HG03097 (cell line): ENCODE measurements at regions not wholly inside any gene's neighbourhood (a gene's known extent, or its start where the extent isn't known, plus 50 kb on each side); places are given as distances from the start of the nearest gene placed in this dataset.
A peak's percentile ranks its signal among the peaks of the same experiment; 100 is the strongest.

Experiments
- ATAC-seq: cut with Tn5 transposase; IDR thresholded peaks from one replicate; pipeline ENCODE4 v1.9.1; 2021; ENCODE audit not compliant: unreplicated experiment, low FRiP score

DNA sequence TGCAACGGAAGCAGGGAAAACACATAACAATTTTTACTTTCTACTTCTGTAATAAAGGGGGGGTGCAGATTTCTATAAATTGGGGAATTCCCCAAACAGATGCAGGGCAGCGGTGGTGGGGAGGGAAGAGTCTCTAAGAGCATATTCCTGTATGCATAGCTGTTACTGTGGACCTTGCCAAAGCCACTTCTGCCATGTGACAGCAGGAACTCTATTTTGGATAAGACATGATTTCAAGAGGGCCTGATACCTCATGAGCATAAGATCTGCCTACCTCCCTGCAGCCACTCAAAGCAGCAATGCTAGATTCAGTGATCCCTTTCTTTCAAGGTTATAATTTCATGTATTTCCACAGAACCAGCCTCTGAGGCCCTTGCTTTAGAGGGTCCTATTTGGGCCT lies 86.2 kb upstream of the CNKSR3 start:
- ATAC-seq: no peak

DNA sequence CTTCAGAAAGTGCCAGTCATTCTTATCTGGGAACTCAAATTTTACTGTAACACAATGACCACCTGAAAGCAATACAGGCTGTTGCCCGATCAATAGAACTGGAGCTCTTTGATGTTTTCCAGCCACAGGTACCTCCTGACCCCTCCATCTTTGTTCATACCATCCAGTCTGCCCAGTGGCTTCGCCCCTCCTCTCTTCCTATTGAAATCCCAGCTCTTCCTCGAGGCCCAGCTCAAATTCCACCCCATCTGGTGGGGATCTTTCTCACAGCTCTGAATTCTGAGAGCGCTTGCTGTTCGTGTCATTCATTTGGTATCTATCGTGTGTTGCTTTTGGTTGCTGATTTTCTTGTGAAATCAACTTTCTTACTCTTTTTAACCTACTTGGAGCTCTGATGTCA lies 87.9 kb upstream of the CNKSR3 start:
- no peak for ATAC-seq

DNA sequence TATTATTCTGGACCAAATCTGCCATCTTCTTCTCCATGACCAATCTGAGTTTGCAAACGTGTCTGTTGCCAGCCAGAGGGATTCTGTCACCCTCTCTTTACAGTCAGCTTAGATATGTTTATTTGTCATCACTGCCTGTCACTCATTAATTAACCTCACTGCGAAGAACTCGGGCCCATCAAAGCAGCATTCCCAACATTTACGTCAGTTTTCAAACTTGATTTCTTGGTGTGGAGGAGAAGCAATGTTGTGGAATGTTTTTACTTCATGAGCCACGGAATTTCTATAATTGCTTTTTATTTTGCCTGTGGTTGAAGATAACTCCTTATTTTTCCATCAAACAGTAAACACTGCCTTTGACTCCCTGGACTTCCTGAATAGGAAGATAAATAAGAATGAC lies 91.8 kb upstream of the CNKSR3 start:
- no peak for ATAC-seq

DNA sequence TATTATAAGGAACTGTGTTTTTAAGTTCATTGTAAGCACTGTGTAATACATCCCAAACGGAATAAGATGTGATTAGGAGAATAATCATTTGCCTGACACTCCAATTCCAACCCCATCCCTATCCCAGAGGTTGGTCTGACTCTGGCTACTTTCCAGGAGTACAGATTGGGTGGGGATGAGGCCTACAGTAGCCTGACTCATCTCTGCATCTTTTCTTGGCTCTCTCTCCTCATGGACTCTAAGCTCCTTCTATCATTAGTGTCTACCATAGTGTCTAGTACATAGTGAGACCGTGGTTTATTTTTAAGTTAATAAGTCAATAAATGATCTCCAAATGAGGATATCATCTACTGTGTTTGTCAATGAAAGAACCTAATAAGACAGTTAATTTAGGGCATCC lies 92.2 kb upstream of the CNKSR3 start:
- ATAC-seq: no peak

DNA sequence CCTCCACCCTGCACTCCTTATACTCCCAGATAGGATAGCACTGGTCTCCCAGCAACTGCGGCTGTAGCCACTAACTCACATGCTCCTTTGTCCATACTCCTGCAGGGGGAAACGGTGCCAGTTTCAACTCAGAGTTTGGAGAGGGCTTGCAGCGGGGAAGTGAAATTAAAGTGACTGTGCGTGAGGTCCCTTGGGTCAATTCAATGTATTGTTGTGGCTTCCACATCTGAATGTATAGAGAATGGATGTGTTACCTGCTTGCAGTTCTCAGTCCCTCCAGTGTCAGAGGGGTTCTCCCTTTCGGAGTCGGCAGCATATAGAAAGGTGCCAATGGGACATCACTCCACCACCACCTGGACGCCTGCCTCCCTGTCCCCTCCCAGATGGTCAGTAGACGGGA lies 93.6 kb upstream of the CNKSR3 start:
- ATAC-seq: no peak

- ATAC-seq: peak; percentile 65
Observed at GRCh38 chr6:154605178-154605881, 94.8 kb upstream of the CNKSR3 start.

- no peak for ATAC-seq
Observed at GRCh38 chr6:154605882-154606370, 95.4 kb upstream of the CNKSR3 start.

DNA sequence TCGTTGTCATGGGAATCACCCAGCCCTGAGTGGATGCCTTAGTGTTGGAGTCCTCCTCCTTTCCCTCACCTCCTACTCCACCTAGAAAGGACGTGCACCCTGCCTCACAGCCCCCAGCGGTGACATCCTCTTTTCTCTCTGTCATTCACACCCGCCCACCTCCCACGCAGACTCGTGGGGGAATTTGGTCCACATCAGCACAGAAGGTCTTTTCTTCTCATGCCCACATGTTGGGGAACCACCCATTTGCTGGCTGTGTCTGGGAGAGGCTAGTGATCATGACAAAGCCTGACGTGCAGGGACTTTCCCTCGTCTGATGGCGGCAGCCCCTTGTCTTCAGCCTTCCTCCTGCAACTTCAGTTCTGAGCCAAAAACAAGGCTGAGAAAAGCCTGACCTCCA lies 96.0 kb upstream of the CNKSR3 start:
- peak; percentile 65 for ATAC-seq

GRCh38 chr6:154606860-154607259 lies 96.4 kb upstream of the CNKSR3 start:
- no peak for ATAC-seq

- no peak for ATAC-seq
Observed at GRCh38 chr6:154611241-154611640, 100.8 kb upstream of the CNKSR3 start.

DNA sequence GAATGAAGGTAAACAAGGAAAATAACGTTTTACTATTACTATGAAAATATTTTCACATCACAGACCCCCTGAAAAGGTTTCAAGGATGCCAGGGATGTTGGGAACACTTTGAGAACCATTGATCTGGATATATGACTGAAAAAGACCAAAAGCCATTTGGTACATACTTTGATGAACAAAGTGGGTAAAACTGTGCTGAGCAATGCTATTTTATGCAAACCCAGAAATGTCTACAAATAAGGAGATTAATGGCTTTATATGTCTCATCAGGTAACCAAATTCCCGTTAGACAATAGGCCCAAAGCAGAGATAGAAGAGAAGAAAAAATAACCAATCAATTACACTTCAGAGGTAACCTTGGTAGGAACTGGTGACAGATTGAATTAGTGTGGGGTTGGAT lies 101.4 kb upstream of the CNKSR3 start:
- no peak for ATAC-seq

- ATAC-seq: no peak
Observed at GRCh38 chr6:154613137-154613676, 102.7 kb upstream of the CNKSR3 start.

GRCh38 chr6:154614101-154614500 lies 103.6 kb upstream of the CNKSR3 start:
- no peak for ATAC-seq

DNA sequence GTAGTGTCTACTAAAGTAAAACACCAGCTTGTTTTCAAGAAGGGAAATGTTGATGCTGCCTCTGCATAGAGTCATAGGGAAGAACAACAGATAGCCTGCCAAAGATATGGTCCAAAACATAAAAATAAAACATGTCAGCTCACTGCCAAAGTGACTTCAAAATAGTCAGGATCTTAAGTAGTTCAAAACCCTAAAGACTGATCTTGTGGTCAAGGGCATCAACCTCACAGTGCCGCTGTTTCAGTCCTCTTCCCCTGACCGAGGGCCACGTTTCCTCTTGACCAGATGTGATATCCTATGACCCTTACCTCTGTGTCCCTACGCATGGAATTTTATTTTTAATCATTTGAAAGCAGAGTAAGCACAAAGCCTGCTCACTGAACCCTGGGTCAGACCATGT lies 104.2 kb upstream of the CNKSR3 start:
- ATAC-seq: no peak

DNA sequence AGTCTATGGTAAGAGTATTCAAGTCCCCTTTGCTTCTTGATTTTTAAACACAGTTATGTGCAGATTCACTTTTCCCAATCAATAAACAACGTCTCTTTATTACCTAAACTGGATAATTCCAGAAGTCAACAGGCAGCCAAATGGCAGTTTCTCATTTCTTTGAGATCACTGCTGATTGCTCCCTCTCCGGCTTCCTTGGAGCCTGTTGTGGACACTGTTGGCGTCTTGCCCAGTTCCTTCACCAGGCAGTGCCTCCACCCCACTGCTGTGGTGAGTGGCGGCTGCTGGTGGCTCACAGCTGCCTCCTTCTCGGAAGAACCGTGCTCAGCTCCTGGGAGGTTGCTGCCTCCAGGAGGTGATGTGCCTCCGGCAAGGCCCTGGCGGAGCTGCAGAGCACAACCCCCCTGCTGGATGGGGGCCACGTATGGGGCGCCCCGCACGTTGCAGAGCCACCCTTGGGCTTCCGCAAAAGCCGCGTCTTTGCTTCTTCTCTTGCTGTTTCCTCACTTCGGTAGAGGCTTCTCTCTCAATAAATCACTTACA lies 105.1 kb upstream of the CNKSR3 start:
- no peak for ATAC-seq

DNA sequence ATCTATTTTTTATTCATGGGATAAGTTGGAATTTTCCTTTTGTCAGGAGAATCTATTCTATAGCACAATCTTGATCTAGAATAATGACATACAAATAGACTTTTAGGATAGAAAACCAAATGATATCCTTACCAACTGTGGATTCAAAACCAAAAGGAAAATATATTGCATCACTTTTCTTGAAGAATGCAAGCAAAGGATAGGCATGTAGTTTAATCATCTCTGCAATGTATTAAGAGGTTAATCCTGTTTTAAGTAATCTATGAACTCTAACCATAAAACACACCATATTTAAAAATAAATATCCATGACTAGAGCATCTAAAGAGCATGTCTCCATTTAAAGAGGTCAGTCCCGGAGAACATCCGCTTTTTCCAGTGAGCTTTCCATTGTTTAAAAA lies 106.7 kb upstream of the CNKSR3 start:
- no peak for ATAC-seq

GRCh38 chr6:154619146-154619545 lies 108.7 kb upstream of the CNKSR3 start:
- ATAC-seq: no peak

GRCh38 chr6:154621686-154622085 lies 111.2 kb upstream of the CNKSR3 start:
- ATAC-seq: no peak

- no peak for ATAC-seq
Observed at GRCh38 chr6:154622618-154623336, 110.4 kb upstream of the SCAF8 start.

DNA sequence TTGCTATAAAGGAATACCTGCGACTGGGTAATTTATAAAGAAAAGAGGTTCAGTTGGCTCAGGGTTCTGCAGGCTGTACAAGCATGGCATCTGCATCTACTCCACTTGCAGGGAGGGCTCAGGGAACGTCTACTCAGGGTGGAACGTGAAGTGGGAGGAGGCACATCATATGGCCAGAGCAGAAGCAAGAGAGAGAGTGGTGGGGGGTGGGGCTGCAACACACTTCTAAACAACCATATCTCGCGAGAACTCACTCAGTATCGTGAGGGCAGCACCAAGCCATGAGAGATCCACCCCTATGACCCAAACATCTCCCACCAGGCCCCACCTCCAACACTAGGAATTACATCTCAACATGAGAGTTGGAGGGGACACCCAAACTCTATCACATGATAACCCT lies 109.8 kb upstream of the SCAF8 start:
- ATAC-seq: no peak

DNA sequence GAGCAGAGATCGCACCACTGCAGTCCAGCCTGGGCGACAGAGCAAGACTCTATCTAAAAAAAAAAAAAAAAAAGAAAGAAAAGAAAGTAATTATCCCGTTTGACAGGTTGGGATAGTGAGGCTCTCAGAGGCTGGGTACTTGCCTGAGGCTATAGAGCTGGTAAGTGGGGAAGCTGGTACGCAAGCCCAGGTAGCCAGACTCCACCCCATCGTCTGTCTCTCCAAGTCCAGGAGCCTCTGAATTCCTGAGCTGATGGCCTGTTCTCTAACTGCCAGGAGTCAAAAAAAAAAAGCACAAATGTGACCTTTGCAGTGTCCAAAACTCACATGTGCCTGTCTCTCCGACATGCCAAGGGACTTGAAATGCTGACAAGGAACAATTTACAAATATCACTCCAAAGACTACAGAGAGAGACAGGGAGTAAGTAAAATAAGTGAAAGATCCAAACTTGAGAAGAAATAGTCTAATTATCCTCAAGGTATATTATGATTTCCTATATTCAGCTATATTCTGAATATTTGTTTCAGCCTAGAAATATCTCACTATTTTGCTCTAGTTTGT lies 109.1 kb upstream of the SCAF8 start:
- no peak for ATAC-seq
